Mammary epithelial cell (primary cell): ENCODE measurements at regions not wholly inside any gene's neighbourhood (a gene's known extent, or its start where the extent isn't known, plus 50 kb on each side); places are given as distances from the start of the nearest gene placed in this dataset.

Experiments
- EZH2 ChIP-seq: IDR thresholded peaks from 2 replicates; pipeline ENCODE4 v1.6.1; 2012; ENCODE audit warnings: low read length, inconsistent platforms, borderline replicate concordance
- TF ChIP-seq, protein P1 (sequence below), 2 donors: IDR thresholded peaks in 1 of 2; conservative IDR thresholded peaks in 1 of 2; 2 replicates each; pipeline ENCODE4 v1.5.1; 2011 to 2012; ENCODE audit warnings: inconsistent platforms in 2 of 2, low read length in 2 of 2, mild to moderate bottlenecking in 2 of 2, control low read depth in 1 of 2, low read depth in 1 of 2; ENCODE audit not compliant: insufficient read depth in 1 of 2; ENCODE audit errors: extremely low read depth in 1 of 2

- TF ChIP-seq, protein P1, sequence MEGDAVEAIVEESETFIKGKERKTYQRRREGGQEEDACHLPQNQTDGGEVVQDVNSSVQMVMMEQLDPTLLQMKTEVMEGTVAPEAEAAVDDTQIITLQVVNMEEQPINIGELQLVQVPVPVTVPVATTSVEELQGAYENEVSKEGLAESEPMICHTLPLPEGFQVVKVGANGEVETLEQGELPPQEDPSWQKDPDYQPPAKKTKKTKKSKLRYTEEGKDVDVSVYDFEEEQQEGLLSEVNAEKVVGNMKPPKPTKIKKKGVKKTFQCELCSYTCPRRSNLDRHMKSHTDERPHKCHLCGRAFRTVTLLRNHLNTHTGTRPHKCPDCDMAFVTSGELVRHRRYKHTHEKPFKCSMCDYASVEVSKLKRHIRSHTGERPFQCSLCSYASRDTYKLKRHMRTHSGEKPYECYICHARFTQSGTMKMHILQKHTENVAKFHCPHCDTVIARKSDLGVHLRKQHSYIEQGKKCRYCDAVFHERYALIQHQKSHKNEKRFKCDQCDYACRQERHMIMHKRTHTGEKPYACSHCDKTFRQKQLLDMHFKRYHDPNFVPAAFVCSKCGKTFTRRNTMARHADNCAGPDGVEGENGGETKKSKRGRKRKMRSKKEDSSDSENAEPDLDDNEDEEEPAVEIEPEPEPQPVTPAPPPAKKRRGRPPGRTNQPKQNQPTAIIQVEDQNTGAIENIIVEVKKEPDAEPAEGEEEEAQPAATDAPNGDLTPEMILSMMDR (conservative IDR thresholded peaks at IDR 0.05 in 1 of 2, IDR thresholded peaks at IDR 0.05 in 1 of 2; ENCODE audit: extremely low read depth in 1 of 2, insufficient read depth in 1 of 2, low read depth in 1 of 2, low read length in 2 of 2) = no peak
- no peak for TF ChIP-seq EZH2
These were observed 227.3 kb downstream of the NPHP4 start for GRCh38 chr1:5764959-5765358.
